ENCODE measurements at regions not wholly inside any gene's neighbourhood (a gene's known extent, or its start where the extent isn't known, plus 50 kb on each side); places are given as distances from the start of the nearest gene placed in this dataset.

- Histone ChIP-seq H3K4me3 (ENCODE audit: low read depth, low read length) (no peak overlapping the region), H3K27ac (ENCODE audit: low read depth, low read length) (no peak overlapping the region), H3K9me3 (ENCODE audit: control insufficient read depth, insufficient read depth, low read length) (no peaks in the 10 kb centered on the region), H3K27me3 (ENCODE audit: control insufficient read depth, insufficient read depth, low read length) (no peaks in the 10 kb centered on the region)
- CTCF ChIA-PET = no interaction called here
- no peak for DNase-seq (ENCODE audit: low read depth, low spot score)
- POLR2A ChIA-PET = no interaction called here
- no peak for TF ChIP-seq CTCF (IDR thresholded peaks at IDR 0.05; ENCODE audit: low read depth, low read length)
Measured at GRCh38 chr7:124429923-124430322, 335.7 kb downstream of the GPR37 start.

GRCh38 chr7:124428781-124429180 is 336.8 kb downstream of the GPR37 start:
- Histone ChIP-seq H3K27ac (ENCODE audit: low read depth, low read length) (no peak overlapping the region), H3K4me3 (ENCODE audit: low read depth, low read length) (no peak overlapping the region), H3K27me3 (ENCODE audit: control insufficient read depth, insufficient read depth, low read length) (no peaks in the 10 kb centered on the region), H3K9me3 (ENCODE audit: control insufficient read depth, insufficient read depth, low read length) (no peaks in the 10 kb centered on the region)
- CTCF ChIA-PET = no interaction called here
- DNase-seq (ENCODE audit: low read depth, low spot score) = no peak
- POLR2A ChIA-PET = no interaction called here
- TF ChIP-seq CTCF (IDR thresholded peaks at IDR 0.05; ENCODE audit: low read depth, low read length) = no peak

GRCh38 chr7:124426621-124427020 is 339.0 kb downstream of the GPR37 start:
- ChIA-PET POLR2A (no interaction called here), CTCF (no interaction called here)
- Histone ChIP-seq H3K27ac (ENCODE audit: low read depth, low read length) (no peak overlapping the region), H3K27me3 (ENCODE audit: control insufficient read depth, insufficient read depth, low read length) (no peaks in the 10 kb centered on the region), H3K9me3 (ENCODE audit: control insufficient read depth, insufficient read depth, low read length) (no peaks in the 10 kb centered on the region), H3K4me3 (ENCODE audit: low read depth, low read length) (no peak overlapping the region)
- no peak for TF ChIP-seq CTCF (IDR thresholded peaks at IDR 0.05; ENCODE audit: low read depth, low read length)
- DNase-seq (ENCODE audit: low read depth, low spot score) = no peak

- TF ChIP-seq CTCF (IDR thresholded peaks at IDR 0.05; ENCODE audit: low read depth, low read length) = no peak
- Histone ChIP-seq H3K4me3 (ENCODE audit: low read depth, low read length) (no peak overlapping the region), H3K27ac (ENCODE audit: low read depth, low read length) (no peak overlapping the region), H3K9me3 (ENCODE audit: control insufficient read depth, insufficient read depth, low read length) (no peaks in the 10 kb centered on the region), H3K27me3 (ENCODE audit: control insufficient read depth, insufficient read depth, low read length) (no peaks in the 10 kb centered on the region)
- ChIA-PET CTCF (no interaction called here), POLR2A (no interaction called here)
- DNase-seq (ENCODE audit: low read depth, low spot score) = no peak
Measured at GRCh38 chr7:124423863-124424262, 341.7 kb downstream of the GPR37 start.

GRCh38 chr7:124422081-124422480 is 343.5 kb downstream of the GPR37 start:
- no peak for TF ChIP-seq CTCF (IDR thresholded peaks at IDR 0.05; ENCODE audit: low read depth, low read length)
- ChIA-PET POLR2A (no interaction called here), CTCF (no interaction called here)
- no peak for DNase-seq (ENCODE audit: low read depth, low spot score)
- H3K27me3 ChIP-seq (ENCODE audit: control insufficient read depth, insufficient read depth, low read length) = no peaks in the 10 kb centered on the region
- H3K4me3 ChIP-seq (ENCODE audit: low read depth, low read length) = no peak overlapping the region
- H3K9me3 ChIP-seq (ENCODE audit: control insufficient read depth, insufficient read depth, low read length) = no peaks in the 10 kb centered on the region
- H3K27ac ChIP-seq (ENCODE audit: low read depth, low read length) = no peak overlapping the region

Measured in AG04450 (cell line).